ENCODE measurements at regions not wholly inside any gene's neighbourhood (a gene's known extent, or its start where the extent isn't known, plus 50 kb on each side); places are given as distances from the start of the nearest gene placed in this dataset.

DNA sequence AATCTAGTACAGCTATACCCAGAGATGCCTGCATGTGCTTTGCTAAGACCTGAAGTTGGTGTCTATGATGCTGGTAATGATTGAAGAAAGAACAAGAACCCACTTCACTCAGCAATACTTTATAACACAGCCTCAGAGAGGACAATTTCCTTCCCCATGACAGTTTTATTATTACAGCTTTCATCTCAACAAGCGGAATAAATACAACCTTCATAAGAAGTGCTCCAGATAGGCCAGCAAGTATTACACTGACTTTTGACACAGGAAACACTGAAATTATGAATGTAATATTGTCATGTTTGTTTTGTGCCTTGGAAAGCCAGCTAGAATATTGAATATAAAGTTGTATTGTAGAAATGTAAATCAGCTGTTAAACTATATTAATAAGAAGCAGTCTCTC is 557.4 kb upstream of the ARPP21 start:
- H3K4me2 ChIP-seq (ENCODE audit: low read length): no peak overlapping the region
- H3K36me3 ChIP-seq (ENCODE audit: insufficient read depth, low read length): no peaks in the 10 kb centered on the region
- no peaks in the 10 kb centered on the region for H4K20me1 ChIP-seq (ENCODE audit: insufficient read depth)
- no peaks in the 10 kb centered on the region for H3K9me3 ChIP-seq (ENCODE audit: low read length)
- H3F3A ChIP-seq (ENCODE audit: insufficient read depth, low read length, poor library complexity, severe bottlenecking): no peaks in the 10 kb centered on the region
- H3K27me3 ChIP-seq (ENCODE audit: insufficient read depth, low read depth, low read length): no peaks in the 10 kb centered on the region
- H2AFZ ChIP-seq (ENCODE audit: low read depth, low read length): no peak overlapping the region
- no peaks in the 10 kb centered on the region for H3K79me2 ChIP-seq (replicated peaks; ENCODE audit: insufficient read depth, low read length)
- peaks cover 4% of the 10 kb centered on the region for H3K9me2 ChIP-seq (ENCODE audit: insufficient read depth, low read length)
- no peak overlapping the region for H3K9ac ChIP-seq (ENCODE audit: low read length)
- H3K4me3 ChIP-seq (ENCODE audit: low read length): no peak overlapping the region
- TF ChIP-seq REST (IDR thresholded peaks at IDR 0.05; ENCODE audit: borderline replicate concordance): peak; percentile 27
- TF ChIP-seq POLR2AphosphoS5 (IDR thresholded peaks at IDR 0.05): peak; percentile 72
- TF ChIP-seq TAF1 (IDR thresholded peaks at IDR 0.05; ENCODE audit: low read depth): no peak
- no peak for TF ChIP-seq EZH2 (IDR thresholded peaks at IDR 0.05; ENCODE audit: borderline replicate concordance, insufficient read depth, low read length, poor library complexity, severe bottlenecking)
- no peak for TF ChIP-seq MXI1 (conservative IDR thresholded peaks at IDR 0.05; ENCODE audit: poor library complexity, severe bottlenecking)
- peak; percentile 15 for TF ChIP-seq RAD21 (conservative IDR thresholded peaks at IDR 0.05)
- TF ChIP-seq EP300 (conservative IDR thresholded peaks at IDR 0.05; ENCODE audit: poor library complexity, severe bottlenecking): peak; percentile 67
- H3K27ac ChIP-seq (ENCODE audit: low read length): peak overlapping the region; percentile 41

- no peaks in the 10 kb centered on the region for H4K20me1 ChIP-seq (ENCODE audit: insufficient read depth)
- no peaks in the 10 kb centered on the region for H3K79me2 ChIP-seq (replicated peaks; ENCODE audit: insufficient read depth, low read length)
- no peaks in the 10 kb centered on the region for H3K9me3 ChIP-seq (ENCODE audit: low read length)
- no peak overlapping the region for H3K27ac ChIP-seq (ENCODE audit: low read length)
- H3K4me2 ChIP-seq (ENCODE audit: low read length): no peak overlapping the region
- no peak overlapping the region for H3K9ac ChIP-seq (ENCODE audit: low read length)
- H3K36me3 ChIP-seq (ENCODE audit: insufficient read depth, low read length): no peaks in the 10 kb centered on the region
- no peaks in the 10 kb centered on the region for H3K9me2 ChIP-seq (ENCODE audit: insufficient read depth, low read length)
- TF ChIP-seq EZH2 (IDR thresholded peaks at IDR 0.05; ENCODE audit: borderline replicate concordance, insufficient read depth, low read length, poor library complexity, severe bottlenecking) (no peak), SMC3 (conservative IDR thresholded peaks at IDR 0.05; ENCODE audit: poor library complexity) (no peak), RAD21 (conservative IDR thresholded peaks at IDR 0.05) (no peak), TAF1 (IDR thresholded peaks at IDR 0.05; ENCODE audit: low read depth) (no peak), EP300 (conservative IDR thresholded peaks at IDR 0.05; ENCODE audit: poor library complexity, severe bottlenecking) (no peak), POLR2AphosphoS5 (IDR thresholded peaks at IDR 0.05) (no peak)
- TF ChIP-seq, protein P1, sequence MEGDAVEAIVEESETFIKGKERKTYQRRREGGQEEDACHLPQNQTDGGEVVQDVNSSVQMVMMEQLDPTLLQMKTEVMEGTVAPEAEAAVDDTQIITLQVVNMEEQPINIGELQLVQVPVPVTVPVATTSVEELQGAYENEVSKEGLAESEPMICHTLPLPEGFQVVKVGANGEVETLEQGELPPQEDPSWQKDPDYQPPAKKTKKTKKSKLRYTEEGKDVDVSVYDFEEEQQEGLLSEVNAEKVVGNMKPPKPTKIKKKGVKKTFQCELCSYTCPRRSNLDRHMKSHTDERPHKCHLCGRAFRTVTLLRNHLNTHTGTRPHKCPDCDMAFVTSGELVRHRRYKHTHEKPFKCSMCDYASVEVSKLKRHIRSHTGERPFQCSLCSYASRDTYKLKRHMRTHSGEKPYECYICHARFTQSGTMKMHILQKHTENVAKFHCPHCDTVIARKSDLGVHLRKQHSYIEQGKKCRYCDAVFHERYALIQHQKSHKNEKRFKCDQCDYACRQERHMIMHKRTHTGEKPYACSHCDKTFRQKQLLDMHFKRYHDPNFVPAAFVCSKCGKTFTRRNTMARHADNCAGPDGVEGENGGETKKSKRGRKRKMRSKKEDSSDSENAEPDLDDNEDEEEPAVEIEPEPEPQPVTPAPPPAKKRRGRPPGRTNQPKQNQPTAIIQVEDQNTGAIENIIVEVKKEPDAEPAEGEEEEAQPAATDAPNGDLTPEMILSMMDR (IDR thresholded peaks at IDR 0.05; ENCODE audit: poor library complexity, severe bottlenecking): no peak
- H3K4me3 ChIP-seq (ENCODE audit: low read length): no peak overlapping the region
- no peaks in the 10 kb centered on the region for H3F3A ChIP-seq (ENCODE audit: insufficient read depth, low read length, poor library complexity, severe bottlenecking)
- no peak overlapping the region for H2AFZ ChIP-seq (ENCODE audit: low read depth, low read length)
- H3K27me3 ChIP-seq (ENCODE audit: insufficient read depth, low read depth, low read length): no peaks in the 10 kb centered on the region
Measured at GRCh38 chr3:35088943-35089342, 550.4 kb upstream of the ARPP21 start.

Data from neural cell (in vitro differentiated cells).